ENCODE measurements at regions not wholly inside any gene's neighbourhood (a gene's known extent, or its start where the extent isn't known, plus 50 kb on each side); places are given as distances from the start of the nearest gene placed in this dataset.

DNA sequence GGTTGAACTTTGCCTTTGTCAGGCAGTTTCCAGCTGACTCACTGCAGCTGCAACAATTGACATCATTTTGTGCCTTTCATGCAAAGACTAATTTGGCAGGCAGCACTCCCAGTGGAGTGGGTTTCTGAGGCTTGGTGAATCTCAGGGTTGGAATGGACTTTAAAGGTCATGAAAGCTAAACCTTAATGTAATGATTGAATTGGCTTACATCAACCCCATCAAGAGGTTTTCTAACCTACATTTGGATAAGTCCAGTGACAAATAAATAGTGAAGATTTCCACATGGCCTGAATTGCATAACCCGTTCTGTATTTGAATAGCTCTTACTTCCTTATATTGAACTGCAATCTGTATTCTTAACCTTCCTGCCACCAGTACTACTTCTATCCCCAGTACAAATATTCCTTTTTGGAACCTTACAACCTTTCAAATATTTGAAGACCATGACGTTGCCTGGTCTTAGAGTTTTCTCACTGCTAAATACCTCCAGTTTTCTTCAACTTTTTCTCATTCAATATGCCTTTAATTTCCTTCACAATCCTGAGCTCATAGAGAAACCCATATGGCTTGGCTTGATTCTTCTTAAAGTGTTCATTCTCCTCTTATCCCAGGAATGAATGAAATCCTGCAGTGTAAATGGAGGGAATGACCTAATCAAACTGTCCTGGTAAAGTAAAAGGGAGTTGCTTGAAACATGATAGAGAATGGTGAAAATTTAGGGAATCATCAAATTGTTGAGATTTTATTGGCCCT lies 168.1 kb upstream of the NOVA1 start:
- peak; percentile 46 for DNase-seq (ENCODE audit: low spot score)
- peak; percentile 91 for ATAC-seq

DNA sequence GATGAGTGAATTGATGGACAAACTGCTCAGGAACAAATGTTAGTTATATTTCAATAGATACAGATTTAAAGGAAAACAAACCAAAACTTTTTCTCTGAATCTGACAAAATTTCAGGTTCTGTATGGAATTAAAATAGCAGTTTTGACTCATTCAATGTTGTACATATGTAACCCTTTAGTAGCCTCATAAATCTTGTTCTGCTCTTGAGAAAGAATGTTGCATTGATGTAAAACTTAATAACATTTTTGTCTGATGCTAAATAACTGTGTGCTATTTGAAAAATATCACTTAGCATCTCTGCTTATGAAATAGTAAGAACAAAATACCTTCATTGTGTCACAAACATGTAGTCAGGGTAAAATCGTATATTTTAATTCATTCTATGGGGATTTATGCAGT lies 168.9 kb upstream of the NOVA1 start:
- DNase-seq (ENCODE audit: low spot score): no peak
- ATAC-seq: no peak

DNA sequence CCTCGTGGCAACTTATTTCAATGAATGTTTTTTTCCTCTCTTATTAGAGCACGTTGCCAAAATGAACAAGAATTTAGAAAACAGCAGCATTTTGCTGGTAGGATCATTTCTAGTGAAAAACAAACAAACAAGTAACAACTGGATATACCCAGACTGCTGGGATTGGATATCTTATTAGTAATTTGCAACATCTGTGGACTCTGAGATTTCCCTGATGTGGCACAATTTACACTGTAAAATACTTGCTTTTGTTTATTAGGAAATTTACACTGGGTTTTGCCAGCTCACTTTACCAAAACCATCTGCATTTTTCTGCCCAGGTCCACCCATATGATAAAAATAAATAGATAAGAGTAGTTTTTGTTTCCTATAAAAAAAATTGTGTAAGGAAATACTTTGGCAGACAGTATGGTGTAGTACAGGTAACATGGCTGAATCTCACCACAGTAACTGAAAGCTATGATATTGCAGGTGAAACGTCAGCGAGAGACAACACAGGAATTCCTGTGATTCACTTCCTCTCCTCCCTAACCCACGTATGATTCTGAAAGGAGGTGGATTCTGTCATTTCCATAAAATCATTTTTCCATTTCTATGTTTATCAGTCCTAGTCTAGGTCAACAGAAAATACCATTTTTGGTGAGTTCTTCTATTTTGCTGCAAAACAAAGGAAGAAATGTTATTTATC lies 176.2 kb upstream of the NOVA1 start:
- ATAC-seq (no peak), DNase-seq (ENCODE audit: low spot score) (no peak)

DNA sequence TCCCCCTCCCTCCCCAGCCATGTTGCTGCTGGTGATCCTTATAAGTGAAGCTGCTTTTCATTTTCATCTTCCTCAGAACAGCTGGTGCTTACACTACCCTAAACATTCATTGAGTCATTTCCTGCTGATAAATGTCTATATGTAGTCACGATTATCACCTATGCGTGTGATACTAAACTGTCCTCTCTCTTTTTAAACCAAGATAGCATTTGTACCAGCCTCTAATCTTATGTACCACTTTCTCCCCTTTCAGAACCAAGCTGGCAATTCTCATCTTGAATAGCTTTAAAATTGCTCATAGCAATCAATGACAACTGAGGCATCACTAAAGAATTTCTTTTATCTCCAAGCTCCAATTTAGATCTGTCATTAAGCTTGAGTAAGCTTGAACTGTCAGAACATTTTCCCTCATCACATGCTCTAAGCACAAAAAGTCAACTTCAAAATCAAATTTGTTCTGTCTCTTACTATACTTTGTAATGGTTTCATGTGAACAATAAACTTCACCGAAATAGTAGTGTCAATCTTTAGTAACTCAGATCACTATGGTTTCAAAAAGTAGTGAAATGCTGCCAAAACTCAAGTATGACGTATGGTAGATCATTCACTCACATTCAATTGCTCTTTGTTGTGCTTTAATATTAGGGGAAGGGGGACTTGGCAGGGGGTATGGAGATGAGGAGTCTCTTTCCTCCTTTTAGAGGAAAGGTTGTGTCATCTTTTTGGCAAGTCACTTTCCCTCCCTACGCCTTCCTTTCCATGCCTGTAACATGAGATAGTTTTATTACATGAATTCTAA lies 178.1 kb upstream of the NOVA1 start:
- DNase-seq (ENCODE audit: low spot score) (no peak), ATAC-seq (no peak)

DNA sequence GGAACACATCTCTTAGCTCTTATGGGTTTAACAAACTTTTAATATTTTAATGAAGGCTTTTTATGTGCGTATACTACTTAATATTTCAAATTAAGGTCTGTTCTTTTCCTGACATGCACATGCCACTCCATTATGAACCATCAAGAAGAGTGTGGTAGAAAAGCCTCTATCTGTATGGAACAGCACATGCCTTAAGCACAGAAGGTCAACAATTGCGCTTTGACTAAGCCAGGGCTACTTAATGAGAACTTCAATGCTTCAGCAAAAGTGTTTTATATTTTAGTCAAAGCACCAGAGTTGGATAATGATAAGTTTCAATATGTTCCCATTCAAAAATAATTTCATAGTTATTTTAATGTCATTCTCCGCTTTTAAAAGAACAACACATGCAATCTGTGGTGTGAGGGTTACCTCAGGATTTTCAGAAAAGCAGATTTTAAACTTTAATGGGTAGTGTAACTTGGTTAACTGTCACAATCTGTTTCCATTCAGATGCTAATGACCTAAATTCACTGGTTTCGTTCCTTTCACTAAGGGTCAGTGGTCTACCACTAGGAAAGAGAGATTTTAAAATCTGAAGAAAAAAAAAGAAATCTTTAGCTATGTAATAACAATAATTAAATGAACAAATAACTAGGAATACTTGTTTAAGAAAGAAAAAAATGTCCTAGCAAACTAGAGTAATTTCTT lies 193.4 kb upstream of the NOVA1 start:
- ATAC-seq (no peak), DNase-seq (ENCODE audit: low spot score) (no peak)

DNA sequence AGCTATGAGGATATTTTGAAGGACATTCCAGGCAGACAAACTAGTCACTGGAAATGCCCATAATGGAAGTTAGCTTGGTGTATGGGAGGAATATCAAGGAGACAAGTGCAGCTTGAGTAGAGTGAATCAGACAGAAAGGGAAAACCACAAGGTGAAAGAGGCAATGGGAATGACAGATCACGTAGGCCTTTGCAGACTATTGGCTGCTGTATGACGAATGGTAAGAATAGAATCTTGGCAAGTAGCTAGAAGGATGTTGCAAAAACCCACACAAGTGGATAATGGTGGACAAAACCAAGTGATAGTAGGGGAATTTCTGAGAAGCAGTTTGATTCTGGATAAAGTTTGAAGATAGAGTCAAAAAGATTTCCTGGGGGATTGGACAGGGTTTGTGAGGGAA lies 196.9 kb upstream of the NOVA1 start:
- DNase-seq (ENCODE audit: low spot score) (no peak), ATAC-seq (no peak)

DNA sequence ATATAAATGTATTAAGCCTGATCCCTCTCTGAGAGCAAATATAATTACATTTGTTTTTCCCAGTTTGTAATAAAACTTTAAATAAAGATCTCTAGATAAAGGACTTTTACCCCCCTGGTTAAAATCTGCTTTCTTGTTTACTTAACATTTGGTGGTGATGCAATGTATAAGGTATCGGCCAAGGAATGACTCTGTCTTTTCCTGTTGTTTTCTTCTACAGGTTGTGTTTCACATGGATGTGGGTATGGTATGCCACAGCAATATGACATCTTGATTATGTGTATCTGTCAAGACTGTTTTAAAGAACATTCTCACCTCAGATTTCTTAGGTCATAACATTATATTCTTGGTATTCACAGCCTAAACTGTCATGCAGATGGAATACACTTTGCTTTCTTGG lies 210.6 kb upstream of the NOVA1 start:
- DNase-seq (ENCODE audit: low spot score) (no peak), ATAC-seq (peak; percentile 39)

DNA sequence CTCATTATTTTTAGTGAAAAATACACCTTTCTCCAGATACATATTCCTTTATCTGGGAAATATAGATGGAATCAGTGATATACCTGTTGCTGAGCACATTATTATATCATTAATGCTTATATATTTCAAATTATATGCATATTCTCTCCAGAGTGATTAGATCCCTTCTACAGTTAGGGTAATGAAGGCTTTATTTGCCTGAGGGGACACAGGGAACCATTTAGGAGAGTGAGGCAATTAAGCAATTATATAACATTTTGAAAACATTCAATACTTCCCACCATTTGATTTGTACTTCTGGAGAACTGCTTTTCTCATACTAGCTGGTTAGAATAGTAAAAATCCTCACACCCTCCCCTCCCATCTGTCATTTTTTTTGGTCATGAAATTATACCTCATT lies 212.8 kb upstream of the NOVA1 start:
- ATAC-seq (no peak), DNase-seq (ENCODE audit: low spot score) (no peak)

DNA sequence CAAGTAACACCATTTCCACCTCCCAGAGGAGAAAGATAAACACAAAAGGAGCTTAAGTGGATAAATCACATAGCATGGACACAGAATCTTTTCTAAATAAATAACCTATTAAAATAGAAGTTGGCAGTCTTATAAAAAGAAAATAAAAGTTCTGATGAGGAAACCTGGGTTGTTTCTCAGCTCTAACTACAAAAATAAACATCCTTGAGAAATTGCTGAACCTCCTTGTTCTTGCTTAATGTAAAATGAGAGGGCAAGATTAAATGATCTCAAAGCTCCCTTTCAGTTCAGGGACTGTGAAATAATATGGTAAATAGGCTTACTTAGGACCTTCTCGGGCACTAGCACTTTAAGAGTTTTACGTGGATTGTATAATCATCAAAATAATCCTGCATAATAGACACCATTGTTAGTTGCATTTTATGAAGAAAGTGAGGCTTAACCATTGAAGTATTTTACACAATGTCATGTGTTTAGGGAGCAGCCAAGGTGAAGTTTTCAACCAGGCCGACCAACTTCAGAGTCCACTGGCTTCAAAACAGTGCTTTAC lies 214.0 kb upstream of the NOVA1 start:
- ATAC-seq: no peak

DNA sequence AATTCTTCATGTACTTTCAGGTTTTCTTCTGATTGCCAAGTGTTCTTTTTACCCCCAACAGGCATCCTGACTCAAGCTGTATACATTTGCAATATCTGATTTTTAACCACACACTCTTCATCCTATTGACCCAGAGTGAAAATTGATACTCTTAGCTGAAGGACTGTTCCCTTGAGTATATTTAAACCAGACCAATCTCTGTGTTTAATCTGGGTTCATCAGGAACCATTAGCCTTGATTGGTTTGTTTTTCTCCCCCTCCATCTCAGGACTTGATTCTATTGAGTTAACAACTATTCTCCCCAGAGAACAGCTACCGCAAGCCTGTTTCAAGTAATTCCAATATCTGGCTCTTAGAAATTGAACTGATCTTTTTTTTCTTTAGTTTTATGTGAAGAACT lies 222.3 kb upstream of the NOVA1 start:
- ATAC-seq (no peak), DNase-seq (ENCODE audit: low spot score) (no peak)

More for the DNA sequence above, 214.0 kb upstream of the NOVA1 start:
- no peak for DNase-seq (ENCODE audit: low spot score)

DNA sequence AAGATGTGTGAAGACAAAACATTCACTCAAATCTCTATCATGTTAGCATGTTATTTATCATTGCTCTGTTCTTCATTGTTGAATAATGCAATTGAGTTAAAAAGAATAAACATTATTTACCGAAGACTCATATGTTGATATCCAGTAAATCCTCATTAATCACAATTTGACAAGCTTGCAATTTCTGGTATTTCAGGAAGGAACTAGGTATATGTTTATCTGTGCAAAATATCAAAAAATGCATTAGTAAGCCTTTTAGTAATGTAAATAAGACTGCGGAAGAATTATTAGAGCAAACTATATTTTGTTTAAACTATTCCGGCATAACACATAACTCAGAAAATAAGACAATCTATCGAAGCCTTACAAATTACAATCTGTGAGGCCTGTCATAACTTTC lies 222.7 kb upstream of the NOVA1 start:
- no peak for DNase-seq (ENCODE audit: low spot score)
- ATAC-seq: no peak

DNA sequence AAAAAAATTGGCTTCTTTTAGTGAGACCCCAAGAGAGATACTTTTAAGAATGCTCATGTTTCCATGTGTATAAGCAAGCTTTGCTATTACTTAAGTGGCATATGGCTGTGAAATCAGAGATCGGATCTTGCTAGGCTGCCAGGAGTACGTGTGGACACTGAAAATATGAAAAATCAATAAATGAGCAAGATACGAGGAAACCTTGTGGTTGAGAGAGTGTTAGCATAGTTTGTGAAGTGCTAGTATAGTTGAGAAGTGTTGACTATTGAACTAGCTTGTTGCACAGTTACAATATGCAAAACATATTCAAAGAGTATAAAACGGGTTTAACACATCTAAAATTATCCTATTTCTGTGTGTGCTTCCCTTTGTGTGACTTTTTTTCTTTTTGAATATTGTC lies 230.9 kb upstream of the NOVA1 start:
- DNase-seq (ENCODE audit: low spot score) (no peak), ATAC-seq (no peak)

DNA sequence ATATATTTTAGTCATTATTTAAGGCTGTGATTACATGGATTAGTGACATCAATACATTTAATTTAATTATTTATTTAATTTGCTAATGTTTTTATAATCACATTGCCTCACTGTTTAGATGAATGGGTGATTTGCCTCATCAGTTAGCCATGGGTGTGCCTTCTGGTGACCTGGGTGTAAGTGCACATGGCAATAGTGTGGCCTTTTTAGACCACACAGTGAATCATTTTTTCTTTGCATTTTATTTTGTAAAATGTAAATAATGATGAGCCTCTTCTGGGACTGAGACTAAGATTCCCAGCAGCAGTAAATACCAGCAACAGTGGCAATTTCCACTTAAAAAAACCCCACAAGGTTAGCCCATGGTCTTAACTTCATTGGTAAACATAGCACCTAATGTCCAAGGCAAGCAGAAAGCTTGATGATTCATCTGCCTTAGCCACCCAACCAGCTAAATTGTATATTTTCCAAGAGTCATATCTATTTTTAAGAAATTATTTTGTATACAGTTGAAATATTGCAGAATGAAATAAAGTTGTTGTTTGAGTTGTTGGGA lies 235.9 kb upstream of the NOVA1 start:
- DNase-seq (ENCODE audit: low spot score): no peak
- ATAC-seq: no peak

DNA sequence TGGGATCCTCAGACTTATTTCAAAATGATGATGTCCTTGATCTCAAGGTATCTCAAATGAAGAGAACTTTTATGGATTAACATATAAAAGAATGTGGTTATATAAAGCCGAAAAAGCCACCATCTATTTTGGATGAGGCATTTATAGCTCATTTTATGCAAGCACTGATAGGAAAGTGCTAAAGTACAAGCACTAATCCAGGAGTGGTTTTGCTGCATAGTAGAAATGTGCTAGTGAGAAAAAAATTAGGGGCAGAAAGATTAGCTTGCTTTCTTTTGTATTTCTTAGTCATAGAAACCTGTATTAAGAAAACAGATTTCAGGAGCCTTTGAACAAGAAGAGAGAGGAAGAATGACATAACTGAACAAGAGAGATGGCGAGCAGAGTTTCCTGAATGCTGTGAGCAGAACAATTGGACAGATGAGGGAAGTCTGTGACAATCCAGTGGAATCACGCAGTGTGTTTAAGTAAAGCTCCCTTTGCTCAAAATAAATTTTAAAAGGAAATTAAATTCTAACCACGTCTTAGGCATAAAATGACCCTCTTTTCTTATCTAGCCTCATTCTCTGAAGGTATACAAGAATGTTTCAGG lies 238.2 kb upstream of the NOVA1 start:
- ATAC-seq (no peak), DNase-seq (ENCODE audit: low spot score) (no peak)

DNA sequence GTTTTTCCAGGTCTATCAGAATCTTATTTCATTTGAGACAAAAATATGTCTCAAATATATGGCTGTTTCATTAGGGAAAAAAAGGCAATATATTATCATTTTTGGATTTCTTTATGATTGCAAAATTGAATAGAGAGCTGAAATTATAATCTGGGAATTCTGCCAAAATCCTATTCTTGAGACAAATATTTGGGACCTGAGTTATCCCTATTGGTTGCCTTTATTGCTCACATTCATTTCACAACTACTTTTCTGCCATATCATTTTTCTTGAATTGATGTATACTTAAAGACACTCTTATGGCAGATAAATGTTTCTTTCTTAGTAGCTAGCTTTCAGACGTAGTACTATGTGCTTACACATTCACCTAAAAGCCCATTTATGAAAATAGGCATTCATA lies 241.6 kb upstream of the NOVA1 start:
- ATAC-seq: no peak

DNA sequence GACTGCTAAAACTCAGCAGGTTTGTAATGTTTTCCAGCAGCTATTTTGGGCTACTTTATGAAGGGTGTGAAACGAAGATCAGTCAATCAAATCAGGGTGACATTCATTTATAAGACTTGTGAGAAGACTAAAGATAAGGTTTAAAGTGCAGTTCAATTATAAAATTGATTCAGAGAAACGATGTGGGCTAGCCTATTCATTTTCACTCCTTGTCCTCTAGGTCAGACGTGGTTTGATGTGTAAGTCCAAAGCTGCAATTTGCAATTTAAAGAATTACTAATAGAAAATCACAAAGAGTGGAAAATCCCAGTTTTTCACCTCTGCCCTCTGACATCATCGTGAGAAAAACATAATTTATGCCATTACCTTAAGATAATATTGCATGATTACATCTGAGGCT lies 243.5 kb upstream of the NOVA1 start:
- DNase-seq (ENCODE audit: low spot score) (no peak), ATAC-seq (no peak)

More for the DNA sequence above, 241.6 kb upstream of the NOVA1 start:
- no peak for DNase-seq (ENCODE audit: low spot score)

DNA sequence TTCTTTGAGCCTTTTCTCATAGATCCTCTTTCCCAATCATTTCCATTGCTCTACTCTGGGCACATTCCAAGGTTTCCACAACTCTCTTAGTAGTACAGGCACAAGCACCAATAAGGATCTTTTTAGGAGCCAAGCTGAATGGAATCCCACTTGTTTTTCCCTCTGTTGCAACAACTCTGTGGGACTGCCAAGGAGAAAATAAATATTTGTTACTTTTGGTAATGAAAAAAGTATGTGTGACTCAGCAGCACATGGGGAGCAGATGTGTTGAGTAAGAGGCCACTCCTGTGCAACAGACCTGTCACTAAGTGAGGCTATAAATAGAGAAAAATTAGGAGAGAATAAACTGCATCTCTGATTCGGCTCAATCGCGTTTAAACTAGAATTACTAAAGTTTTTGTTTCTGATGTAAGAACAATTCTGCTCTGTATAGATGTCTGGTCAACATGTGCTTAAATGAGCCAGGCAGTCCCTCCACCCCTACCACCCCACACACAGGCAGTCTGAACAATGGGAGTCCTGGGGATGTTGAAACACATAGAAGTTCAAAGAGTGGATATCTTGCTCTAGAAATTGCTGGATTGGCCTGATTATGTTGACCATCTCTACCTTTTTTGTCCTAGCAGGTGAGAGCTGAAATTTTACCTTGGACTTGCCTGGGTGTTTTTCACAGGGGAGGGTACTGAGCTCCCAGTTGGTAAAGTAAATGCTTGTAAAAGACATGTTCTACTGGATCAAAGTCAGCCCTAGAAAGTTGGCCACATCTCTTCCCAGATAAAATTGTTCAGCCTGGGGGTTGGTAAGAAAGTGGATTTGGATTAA lies 244.3 kb upstream of the NOVA1 start:
- DNase-seq (ENCODE audit: low spot score) (peak; percentile 58), ATAC-seq (peak; percentile 86)

DNA sequence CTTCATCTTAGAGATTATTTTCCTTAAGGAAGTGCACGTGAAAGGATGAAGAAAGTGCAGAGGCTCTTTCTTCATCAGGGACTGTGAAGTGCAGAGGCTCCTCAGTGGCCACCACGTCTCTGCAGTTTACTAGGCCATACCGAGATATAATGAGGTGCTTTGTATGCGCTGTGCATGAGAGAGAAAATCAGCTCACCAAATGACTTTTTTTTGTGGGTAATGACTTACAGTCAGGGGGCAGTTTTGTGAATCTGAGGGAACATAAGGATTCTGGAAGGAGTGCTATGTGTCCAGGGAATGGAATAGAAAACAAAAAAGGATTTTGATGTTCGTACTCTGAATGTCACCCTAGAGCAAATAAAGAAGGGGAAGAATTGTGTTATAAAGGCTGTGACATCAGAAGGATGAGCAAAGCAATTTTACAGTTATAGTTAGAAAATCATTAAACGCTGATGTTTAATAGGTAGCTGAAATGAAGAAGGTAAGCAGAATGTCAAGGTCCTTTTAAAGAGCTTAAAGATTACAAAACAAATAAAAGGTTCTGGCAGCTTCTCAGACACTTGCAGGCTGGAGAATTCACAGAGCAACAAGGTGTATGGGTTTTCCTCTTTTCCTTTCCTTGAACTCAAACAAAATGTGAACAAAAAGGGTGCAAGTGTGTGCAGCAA lies 247.5 kb upstream of the NOVA1 start:
- DNase-seq (ENCODE audit: low spot score) (no peak), ATAC-seq (no peak)

DNA sequence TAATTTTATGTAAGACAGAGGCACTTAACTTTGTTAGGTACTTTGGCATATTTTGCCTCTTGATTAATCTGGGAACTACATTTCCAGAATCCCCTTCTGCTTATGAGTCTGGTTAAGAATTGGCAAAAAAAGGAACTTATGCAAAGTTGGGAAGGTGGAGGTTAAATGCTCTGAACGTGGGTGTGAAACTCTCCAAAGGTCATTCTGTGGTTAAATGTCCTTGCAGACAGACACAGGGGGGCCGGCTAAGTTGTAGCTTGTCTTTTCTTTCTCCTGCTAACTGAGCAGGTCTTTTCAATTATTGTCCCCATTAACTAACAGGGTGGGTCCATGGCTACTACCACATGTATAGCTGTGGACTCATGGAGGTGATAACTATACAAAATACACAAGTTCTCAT lies 248.6 kb upstream of the NOVA1 start:
- no peak for DNase-seq (ENCODE audit: low spot score)
- no peak for ATAC-seq

Data from left lobe of liver (tissue), 2 donors.